Sigmoid colon (tissue), 6 donors: ENCODE measurements at regions not wholly inside any gene's neighbourhood (a gene's known extent, or its start where the extent isn't known, plus 50 kb on each side); places are given as distances from the start of the nearest gene placed in this dataset.
A peak's percentile ranks its signal among the peaks of the same experiment; 100 is the strongest.

Experiments used
- DNase-seq: peaks from one replicate; pipeline ENCODE4 v3.0.0-alpha.2; 2019
- H3K27ac ChIP-seq, 4 donors: fragments of 200-600 bp; sonication (generic); one replicate each; pipeline ENCODE4 v1.5.1; 2016 to 2019; ENCODE audit warnings: mild to moderate bottlenecking in 1 of 4
- H3K27me3 ChIP-seq, 3 donors: fragments of 200-600 bp; sonication (generic); one replicate each; pipeline ENCODE4 v1.5.1; 2019; ENCODE audit warnings: mild to moderate bottlenecking in 1 of 3
- H3K36me3 ChIP-seq, 4 donors: fragments of 200-600 bp; sonication (generic); one replicate each; pipeline ENCODE4 v1.5.1; 2016 to 2019
- H3K4me1 ChIP-seq, 4 donors: fragments of 200-600 bp; sonication (generic); one replicate each; pipeline ENCODE4 v1.5.1; 2017 to 2019
- H3K4me3 ChIP-seq, 4 donors: fragments of 200-600 bp; sonication (generic); one replicate each; pipeline ENCODE4 v1.5.1; 2017 to 2019; ENCODE audit warnings: mild to moderate bottlenecking in 2 of 4, moderate library complexity in 1 of 4
- H3K9me3 ChIP-seq, 4 donors: fragments of 200-600 bp in 3 of 4; sonication (generic) in 3 of 4; one replicate each; pipeline versions ENCODE4 v1.5.1 to v1.6.1; 2013 to 2019
- CTCF ChIP-seq, 4 experiments: fragments of 450-650 bp in 3 of 4; fragments of 200-600 bp in 1 of 4; IDR thresholded peaks; one replicate each; pipeline ENCODE4 v1.5.1; 2016 to 2019; ENCODE audit warnings: antibody characterized with exemption in 4 of 4, mild to moderate bottlenecking in 3 of 4, moderate library complexity in 2 of 4
- EP300 ChIP-seq, 4 donors: sonication (generic); formaldehyde crosslinking; IDR thresholded peaks; one replicate each; pipeline ENCODE4 v1.6.1; 2017; ENCODE audit warnings: antibody characterized with exemption in 4 of 4
- POLR2A ChIP-seq, 2 donors: fragments of 450-650 bp; IDR thresholded peaks; one replicate each; pipeline ENCODE4 v1.6.1; 2016; ENCODE audit warnings: antibody characterized with exemption in 2 of 2, mild to moderate bottlenecking in 2 of 2, moderate library complexity in 2 of 2
- POLR2AphosphoS5 ChIP-seq, 4 donors: sonication (generic); formaldehyde crosslinking; IDR thresholded peaks; one replicate each; pipeline ENCODE4 v1.6.1; 2017; ENCODE audit warnings: antibody characterized with exemption in 4 of 4
- WGBS, 2 donors: extraction: QIAGEN DNeasy Blood & Tissue Kit; methylation state at CpG; one replicate each; pipeline ENCODE4 v1.1.7; 2013; 5-methylcytosine and 5-hydroxymethylcytosine counted together
- intact Hi-C: fragments of 100-400 bp; cut with DNase I; formaldehyde crosslinking; loops from one replicate; pipeline ENCODE4 v1.15.1; 2023
- donor health status: healthy with polysubstance abuse.
- donor health status: healthy.

GRCh38 chr1:10866321-10867093 lies 70.1 kb upstream of the CASZ1 start:
- Histone ChIP-seq H3K4me1 (peaks cover 0 to 17% (median 13%) of the 10 kb centered on the region in 4 donors), H3K9me3 (no peaks in the 10 kb centered on the region), H3K27ac (peak overlapping the region in 3 of 4 donors; percentile 6 to 60 (median 13)), H3K27me3 (peaks cover 0 to 10% (median 5%) of the 10 kb centered on the region in 3 donors), H3K4me3 (peak overlapping the region; percentile 26 to 64 (median 54)), H3K36me3 (no peaks in the 10 kb centered on the region)
- 7% methylated on average over 31 of the region's 31 CpGs for WGBS, 2 donors
- intact Hi-C loops = loop anchor here (1.0 to 10.0 kb wide), 4 partner anchors 69 to 359 kb away; partner anchors contain the start of gene CASZ1
- no peak for DNase-seq
- TF ChIP-seq POLR2AphosphoS5 (IDR thresholded peaks at IDR 0.05) = no peak
- no peak for TF ChIP-seq POLR2A (IDR thresholded peaks at IDR 0.05)
- TF ChIP-seq CTCF (IDR thresholded peaks at IDR 0.05) = no peak
- no peak for TF ChIP-seq EP300 (IDR thresholded peaks at IDR 0.05)

- Histone ChIP-seq H3K36me3 (no peaks in the 10 kb centered on the region), H3K4me3 (peak overlapping the region; percentile 26 to 64 (median 54)), H3K4me1 (peaks cover 0 to 17% (median 13%) of the 10 kb centered on the region in 4 donors), H3K27ac (peak overlapping the region in 3 of 4 donors; percentile 6 to 60 (median 13)), H3K9me3 (no peaks in the 10 kb centered on the region), H3K27me3 (peaks cover 0 to 10% (median 5%) of the 10 kb centered on the region in 3 donors)
- TF ChIP-seq POLR2A (IDR thresholded peaks at IDR 0.05) (no peak), CTCF (IDR thresholded peaks at IDR 0.05) (peak in 2 of 4 experiments; percentile 27 to 85)
- peak; percentile 67 for DNase-seq
- intact Hi-C loops = loop anchor here (1.0 to 10.0 kb wide), 4 partner anchors 70 to 360 kb away; partner anchors contain the start of gene CASZ1
- 2% methylated on average over 54 of the region's 54 CpGs for WGBS, 2 donors
These were observed 70.8 kb upstream of the CASZ1 start for GRCh38 chr1:10867138-10867721.

- Histone ChIP-seq H3K27me3 (peaks cover 0 to 10% (median 5%) of the 10 kb centered on the region in 3 donors), H3K27ac (no peak overlapping the region), H3K4me1 (peaks cover 0 to 17% (median 13%) of the 10 kb centered on the region in 4 donors), H3K9me3 (no peaks in the 10 kb centered on the region), H3K36me3 (no peaks in the 10 kb centered on the region), H3K4me3 (no peak overlapping the region)
- TF ChIP-seq POLR2AphosphoS5 (IDR thresholded peaks at IDR 0.05) = no peak
- TF ChIP-seq EP300 (IDR thresholded peaks at IDR 0.05) = no peak
- WGBS, 2 donors = 75 to 77% methylated on average over 17 of the region's 17 CpGs
- no peak for DNase-seq
- intact Hi-C loops = loop anchor here (1.0 to 10.0 kb wide), 4 partner anchors 71 to 361 kb away; partner anchors contain the start of gene CASZ1
These were observed 71.6 kb upstream of the CASZ1 start for GRCh38 chr1:10867914-10868598.

- no peak for TF ChIP-seq POLR2A (IDR thresholded peaks at IDR 0.05)
- peaks cover 0 to 17% (median 13%) of the 10 kb centered on the region in 4 donors for H3K4me1 ChIP-seq
- intact Hi-C loops = loop anchor here (5.0 to 10.0 kb wide), 2 partner anchors 71 to 174 kb away; partner anchors contain the start of gene CASZ1
- no peaks in the 10 kb centered on the region for H3K36me3 ChIP-seq
- H3K27me3 ChIP-seq = peaks cover 0 to 10% (median 5%) of the 10 kb centered on the region in 3 donors
- no peak overlapping the region for H3K27ac ChIP-seq
- H3K9me3 ChIP-seq = no peaks in the 10 kb centered on the region
- no peak overlapping the region for H3K4me3 ChIP-seq
- 40 to 65% methylated on average over 6 of the region's 6 CpGs for WGBS, 2 donors
- DNase-seq = no peak
These were observed 72.1 kb upstream of the CASZ1 start for GRCh38 chr1:10868599-10868965.

- DNase-seq = no peak
- peaks cover 0 to 17% (median 13%) of the 10 kb centered on the region in 4 donors for H3K4me1 ChIP-seq
- H3K27ac ChIP-seq = no peak overlapping the region
- peaks cover 0 to 12% (median 5%) of the 10 kb centered on the region in 3 donors for H3K27me3 ChIP-seq
- no peak for TF ChIP-seq POLR2AphosphoS5 (IDR thresholded peaks at IDR 0.05)
- TF ChIP-seq POLR2A (IDR thresholded peaks at IDR 0.05) = no peak
- no peak for TF ChIP-seq EP300 (IDR thresholded peaks at IDR 0.05)
- no peak for TF ChIP-seq CTCF (IDR thresholded peaks at IDR 0.05)
- intact Hi-C loops = loop anchor here (5.0 to 10.0 kb wide), 2 partner anchors 73 to 175 kb away; partner anchors contain the start of gene CASZ1
- no peak overlapping the region for H3K4me3 ChIP-seq
- WGBS, 2 donors = 28 to 38% methylated on average over 1 of the region's 1 CpG
- H3K9me3 ChIP-seq = no peaks in the 10 kb centered on the region
- no peaks in the 10 kb centered on the region for H3K36me3 ChIP-seq
These were observed 73.5 kb upstream of the CASZ1 start for GRCh38 chr1:10869933-10870332.
